GM18499 (cell line): ENCODE measurements at regions not wholly inside any gene's neighbourhood (a gene's known extent, or its start where the extent isn't known, plus 50 kb on each side); places are given as distances from the start of the nearest gene placed in this dataset.

Experiments
- ATAC-seq: cut with Tn5 transposase; IDR thresholded peaks from one replicate; pipeline ENCODE4 v1.9.1; 2021; ENCODE audit warnings: moderate number of reproducible peaks; ENCODE audit not compliant: insufficient read depth, unreplicated experiment

DNA sequence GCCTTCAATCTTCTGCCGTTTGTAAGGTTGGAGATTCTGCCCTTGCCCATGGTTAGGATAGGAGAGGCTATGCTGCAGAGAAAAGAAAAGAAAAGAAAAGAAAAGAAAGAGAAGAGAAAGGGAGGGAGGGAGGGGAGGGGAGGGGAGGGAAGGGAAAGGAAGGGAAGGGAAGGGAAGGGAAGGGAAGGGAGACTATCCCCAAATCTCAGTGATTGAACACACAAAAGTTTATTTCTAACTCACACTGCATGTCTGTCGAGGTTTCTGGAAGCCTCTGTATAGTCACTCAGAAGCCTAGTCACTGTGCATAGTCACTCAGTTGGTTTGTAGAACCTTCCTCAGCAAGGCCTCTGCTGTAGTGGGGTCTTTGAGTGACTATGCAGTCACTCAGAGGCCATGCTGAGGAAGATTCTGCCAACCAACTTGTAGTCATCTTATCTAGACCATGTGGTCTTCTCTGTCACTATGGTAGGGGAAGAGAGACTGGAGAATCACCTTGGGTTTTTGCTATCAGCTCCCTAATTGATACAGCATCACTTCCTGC, 52.3 kb upstream of the ABCC9 start:
- no peak for ATAC-seq

DNA sequence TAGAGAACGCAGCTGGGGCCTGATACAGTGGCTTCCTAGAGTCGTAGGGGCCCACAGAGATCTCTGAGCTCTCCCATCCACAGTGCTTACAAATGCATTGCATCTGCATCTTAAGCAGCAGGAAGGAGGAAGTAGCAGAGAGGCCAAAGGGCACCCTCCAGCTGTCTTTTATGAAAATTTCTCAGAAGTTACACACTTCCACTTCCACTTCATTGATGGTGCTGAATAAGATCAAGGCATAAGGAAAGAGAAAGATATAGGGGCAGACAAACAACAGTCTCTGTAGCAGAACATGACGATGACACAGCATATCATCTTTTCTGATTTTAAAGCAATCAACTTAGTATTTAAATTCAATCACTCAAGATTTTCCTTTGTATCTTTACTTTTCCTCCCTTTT, 51.6 kb upstream of the ABCC9 start:
- peak; percentile 57 for ATAC-seq

DNA sequence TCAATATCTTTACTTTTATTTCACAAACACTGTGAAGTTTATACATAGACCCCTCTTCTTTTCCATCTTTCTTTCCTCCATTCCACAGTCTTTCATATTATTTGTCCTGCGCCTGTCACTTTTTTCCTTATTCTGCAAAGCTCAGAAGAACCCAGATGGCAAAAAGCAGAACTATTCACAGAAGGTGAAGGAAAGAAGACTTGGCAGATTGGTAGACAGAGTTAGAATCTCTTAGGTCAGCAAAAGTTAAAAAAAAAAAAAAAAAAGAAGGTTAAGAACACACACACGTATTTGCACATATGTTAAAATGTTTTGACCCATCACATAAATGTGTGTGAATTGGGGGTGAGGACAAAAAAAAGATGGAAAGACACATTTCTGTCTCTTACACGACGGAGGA, 50.3 kb upstream of the ABCC9 start:
- no peak for ATAC-seq
